HPDE6-E6E7 (cell line): ENCODE measurements at regions not wholly inside any gene's neighbourhood (a gene's known extent, or its start where the extent isn't known, plus 50 kb on each side); places are given as distances from the start of the nearest gene placed in this dataset.

Experiments
- DNase-seq: peaks from one replicate; pipeline ENCODE4 v3.0.0; 2011; ENCODE audit warnings: missing footprints; ENCODE audit errors: extremely low spot score

DNA sequence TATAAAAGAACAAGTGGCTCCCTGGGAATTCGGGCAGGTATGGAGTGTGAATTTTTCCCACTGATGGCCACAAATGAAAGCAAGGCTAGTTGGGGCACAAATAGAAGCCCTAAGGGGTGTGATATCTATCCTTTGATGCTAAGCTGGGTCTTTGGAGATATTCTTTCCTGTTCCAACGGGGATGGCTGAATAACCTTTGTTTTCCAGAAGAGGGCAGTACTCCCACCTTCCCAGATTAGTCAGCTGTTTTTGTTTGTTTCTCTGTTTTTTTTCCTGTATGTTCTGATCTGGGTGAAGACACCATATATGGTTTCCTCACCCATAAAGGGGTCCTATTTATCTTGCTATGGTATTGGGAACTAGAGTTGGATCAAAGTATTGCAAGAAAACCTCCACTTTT lies 947.7 kb upstream of the SORCS1 start:
- DNase-seq: peak; percentile 8

DNA sequence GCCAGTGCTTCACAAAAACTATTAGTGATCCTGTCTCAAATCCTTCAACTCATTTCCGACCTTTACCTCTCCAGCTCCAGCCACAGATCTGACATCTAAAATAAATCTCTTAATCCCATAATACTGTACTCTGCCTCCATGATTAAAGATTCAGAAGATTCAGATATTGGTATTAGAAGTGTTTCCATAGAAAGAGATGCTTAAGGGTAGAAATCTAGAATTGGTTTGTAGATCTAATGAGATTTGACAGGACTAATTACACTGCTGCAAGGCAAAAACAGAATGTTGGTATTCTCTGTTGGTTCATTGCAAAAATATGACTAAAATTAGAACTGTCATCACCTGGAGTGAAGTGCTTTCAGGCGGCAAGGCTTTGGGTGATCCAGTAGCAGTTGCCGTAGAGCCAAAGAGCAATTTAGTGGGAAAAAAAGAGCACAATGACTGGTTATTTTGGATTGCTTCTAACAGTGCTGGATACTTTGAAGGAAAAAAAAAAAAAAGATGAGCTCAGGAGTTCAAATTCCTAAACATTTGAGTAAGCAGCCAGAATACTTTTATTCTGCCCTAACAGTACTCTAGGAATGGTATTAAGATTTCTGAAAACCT lies 940.1 kb upstream of the SORCS1 start:
- no peak for DNase-seq

DNA sequence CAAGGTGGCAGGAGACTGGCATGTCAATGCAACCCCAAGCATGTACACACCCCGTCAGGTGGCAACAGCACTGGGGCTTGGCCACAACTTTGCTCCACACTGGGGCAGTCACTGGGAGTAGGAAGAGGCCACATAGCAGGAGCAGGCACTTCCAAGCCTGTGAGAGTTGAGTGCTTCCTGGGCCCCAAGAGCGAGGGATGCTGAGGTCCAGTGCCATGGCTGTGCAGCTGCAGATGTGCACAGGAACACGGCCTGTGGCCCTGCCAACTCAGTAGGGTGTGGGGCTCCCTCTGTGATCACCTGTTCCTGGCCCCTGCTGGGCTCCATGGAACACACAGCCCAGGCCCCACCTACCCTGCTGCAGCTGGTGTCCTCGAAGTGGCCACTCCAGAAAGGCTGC lies 932.8 kb upstream of the SORCS1 start:
- no peak for DNase-seq

DNA sequence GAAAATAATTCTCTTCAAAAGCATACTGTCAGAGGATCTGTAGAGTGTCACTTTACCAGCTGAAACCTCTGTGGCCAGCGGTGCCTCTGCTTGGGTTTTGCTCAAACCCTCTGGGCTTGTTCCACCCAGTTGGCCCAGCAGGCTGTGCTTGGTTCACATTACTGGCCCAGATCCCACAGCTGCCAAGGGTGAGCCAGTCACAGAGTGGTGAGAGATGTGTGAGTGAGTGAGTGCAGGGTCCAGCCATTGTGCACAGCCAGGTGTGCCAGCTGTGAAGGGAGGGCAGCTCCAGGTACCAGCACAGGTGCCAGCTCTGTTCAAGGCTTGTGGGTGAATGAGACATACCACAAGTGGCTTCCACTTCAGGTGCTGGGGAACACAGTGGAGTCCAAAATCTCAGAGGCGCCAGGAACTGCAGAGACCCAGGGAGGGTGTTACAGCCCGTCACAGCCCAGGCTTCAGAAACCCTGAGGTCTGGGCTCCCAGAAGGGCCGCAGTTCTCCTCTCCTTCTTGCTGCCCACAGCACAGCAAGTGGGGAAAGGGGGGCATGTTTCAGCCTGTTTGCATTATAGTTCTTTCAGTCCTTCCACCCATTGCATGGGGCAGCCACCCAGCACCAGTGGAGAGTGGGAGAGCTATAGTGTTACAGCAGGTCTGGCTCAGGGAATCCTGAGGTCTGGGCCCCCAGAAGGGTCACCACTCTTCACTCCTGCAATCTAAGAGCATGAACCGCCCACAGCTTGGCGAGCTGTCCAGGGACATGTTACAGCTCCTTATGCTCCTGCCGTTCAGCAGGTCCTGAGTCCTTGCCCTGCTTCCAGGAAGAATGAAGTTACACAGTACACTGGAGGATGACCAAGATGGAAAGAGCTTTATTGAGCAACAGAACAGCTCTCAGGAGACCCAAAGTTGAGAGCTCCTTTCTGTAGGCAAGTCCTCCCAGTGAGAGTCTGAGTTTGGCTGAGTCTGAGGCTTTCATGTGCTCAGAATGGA lies 931.7 kb upstream of the SORCS1 start:
- DNase-seq: no peak

GRCh38 chr10:108090476-108091215 lies 926.1 kb upstream of the SORCS1 start:
- DNase-seq: no peak

DNA sequence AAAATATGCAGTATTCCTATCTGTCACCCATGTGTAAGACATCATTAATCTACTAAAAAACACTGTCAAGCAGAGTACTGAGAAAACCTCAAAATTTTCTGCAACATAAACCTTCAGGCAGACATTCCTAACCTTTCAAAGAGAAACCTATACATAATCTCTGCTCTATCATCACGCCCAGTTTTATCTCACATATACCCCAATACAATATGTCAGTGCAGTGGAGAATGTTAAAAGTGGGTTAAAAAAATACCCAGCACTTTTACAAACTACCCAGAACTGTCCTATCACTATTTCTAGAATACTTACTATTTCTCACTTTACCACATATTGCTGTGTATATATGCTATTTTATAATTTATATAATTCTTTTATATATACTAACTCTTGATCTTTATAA lies 922.0 kb upstream of the SORCS1 start:
- DNase-seq: no peak

GRCh38 chr10:108082596-108082995 lies 918.1 kb upstream of the SORCS1 start:
- no peak for DNase-seq

DNA sequence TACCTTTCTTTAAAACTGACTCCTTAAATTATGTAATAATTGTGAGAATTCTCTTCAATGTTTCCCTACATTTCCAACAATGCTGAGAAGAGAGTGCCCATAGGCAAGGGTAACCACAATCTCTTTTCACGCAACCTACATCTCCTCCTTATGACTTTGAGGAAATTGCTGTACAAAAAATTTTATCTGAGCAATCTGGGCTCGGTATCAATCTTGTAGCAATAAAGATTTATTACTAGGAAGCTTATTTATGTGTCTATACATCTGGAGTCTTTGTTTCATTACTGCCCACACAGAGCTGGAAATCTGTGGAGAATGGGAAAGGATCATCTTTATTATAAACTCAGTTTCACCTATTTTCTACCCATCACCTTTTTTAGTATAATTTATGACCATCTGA lies 913.8 kb upstream of the SORCS1 start:
- DNase-seq: no peak

DNA sequence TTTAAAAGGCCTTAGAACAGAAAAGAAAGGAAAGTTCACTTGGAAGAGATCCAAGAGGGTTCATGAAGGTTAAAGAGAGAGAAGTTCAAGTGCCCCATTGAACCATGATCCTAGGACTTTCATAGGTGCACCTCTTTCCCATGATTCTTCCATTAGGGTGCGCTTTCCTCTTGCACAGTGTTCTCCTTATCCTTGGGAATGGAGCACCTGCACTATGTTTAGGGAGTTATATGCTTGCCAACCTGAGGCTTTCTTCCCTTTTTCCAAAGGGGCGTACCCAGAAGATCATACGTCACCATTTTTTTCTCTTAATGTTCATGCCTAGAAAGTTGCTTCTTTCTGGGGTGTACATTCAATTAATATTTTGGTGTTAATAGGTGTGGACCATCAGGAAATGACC lies 908.0 kb upstream of the SORCS1 start:
- DNase-seq: no peak

GRCh38 chr10:108070789-108071188 lies 906.3 kb upstream of the SORCS1 start:
- DNase-seq: no peak

DNA sequence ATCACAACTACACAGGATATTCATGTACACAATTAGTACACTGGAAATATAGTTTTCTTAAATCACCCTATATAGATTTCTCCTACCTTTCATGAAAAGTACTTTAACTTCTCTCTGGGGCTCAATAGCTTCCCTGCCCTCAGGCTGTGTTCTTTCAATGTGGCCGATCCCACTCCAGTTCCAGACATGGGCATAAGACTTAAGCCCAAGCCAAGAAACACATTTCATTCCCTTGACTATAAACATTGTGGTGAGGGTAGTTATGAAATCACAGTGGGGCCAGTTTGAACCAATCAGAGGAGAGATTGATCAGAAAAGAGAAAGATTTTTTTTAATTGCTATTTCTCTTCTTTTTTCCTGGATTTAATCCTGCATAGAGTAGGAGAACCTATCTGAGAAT lies 904.6 kb upstream of the SORCS1 start:
- DNase-seq: no peak

- DNase-seq: no peak
Observed at GRCh38 chr10:108064746-108065260, 900.3 kb upstream of the SORCS1 start.

DNA sequence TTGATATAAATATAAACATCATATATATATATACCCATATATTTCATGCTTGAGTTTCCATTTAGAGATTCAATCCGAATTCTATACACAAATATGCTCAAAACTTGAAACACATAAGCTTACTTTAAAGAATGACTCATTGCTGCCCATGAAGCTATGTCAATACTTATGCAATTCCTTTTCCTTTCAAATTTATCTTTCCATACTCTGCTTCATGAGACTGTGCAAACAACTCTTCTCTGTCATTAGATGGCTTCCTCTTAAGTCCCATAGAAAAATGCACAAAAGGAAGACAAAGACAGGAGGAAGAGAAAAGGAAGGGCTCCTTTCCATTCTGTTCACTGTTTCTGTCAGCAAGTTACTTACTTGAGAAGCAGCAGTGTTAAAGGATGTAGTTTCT lies 895.7 kb upstream of the SORCS1 start:
- no peak for DNase-seq

DNA sequence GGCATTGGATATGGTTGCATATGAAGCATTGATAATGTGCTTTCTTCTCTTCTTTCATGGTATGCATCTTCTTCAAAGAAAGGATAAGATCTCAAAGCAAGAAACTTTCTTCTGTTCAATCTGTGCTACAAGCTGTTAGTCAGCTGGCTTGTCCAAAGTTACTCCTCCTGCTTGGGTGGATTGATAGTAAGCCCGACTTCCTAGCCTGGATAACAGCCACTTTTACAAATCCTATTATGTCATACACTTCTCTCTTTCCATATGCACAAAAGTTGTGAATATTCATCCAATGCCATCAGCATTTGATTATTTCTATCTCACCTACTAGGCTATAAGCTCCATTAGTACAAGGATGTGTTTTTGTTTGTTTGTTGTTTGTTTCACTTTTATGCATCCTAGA lies 891.0 kb upstream of the SORCS1 start:
- no peak for DNase-seq

DNA sequence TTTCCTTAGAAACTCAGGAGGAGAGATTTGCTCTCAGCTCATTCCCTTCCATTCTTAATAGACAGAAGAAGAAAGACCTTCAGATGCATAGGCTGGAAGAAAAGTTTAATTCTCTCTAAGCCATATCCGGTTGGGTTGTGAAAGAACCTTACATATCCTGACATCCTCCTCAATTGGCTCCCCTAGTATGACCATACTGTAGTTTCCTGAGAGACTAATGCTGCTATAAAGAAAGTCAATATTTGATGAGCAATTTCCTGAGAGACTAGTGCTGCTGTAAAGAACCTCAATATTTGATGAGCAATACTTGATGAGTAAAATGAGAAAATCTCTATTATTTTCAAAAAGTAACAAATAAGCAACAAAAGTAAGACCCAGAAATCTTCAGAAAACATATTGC lies 888.5 kb upstream of the SORCS1 start:
- no peak for DNase-seq

- DNase-seq: no peak
Observed at GRCh38 chr10:108051218-108051617, 886.7 kb upstream of the SORCS1 start.

- no peak for DNase-seq
Observed at GRCh38 chr10:108050626-108051025, 886.1 kb upstream of the SORCS1 start.

DNA sequence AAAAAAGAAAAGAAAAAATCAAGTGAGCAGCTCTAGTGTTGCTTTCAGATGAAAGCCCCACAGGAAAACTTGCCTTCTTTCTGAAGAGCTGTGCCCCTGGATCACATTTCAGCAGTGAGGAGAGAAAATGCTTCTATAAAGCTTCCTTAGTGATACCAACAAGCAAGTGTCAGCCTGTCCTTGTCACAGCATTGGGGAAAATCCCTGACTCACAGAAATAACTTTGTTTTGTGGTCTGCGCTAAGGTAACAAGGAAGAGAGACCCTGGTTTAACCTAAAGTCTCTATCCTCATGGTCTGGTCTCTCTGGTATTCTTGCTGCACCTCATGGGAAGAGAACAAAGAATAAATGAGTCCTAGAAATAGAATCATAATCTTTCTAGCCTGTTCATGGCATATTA lies 885.2 kb upstream of the SORCS1 start:
- no peak for DNase-seq

GRCh38 chr10:108048898-108049297 lies 884.4 kb upstream of the SORCS1 start:
- DNase-seq: no peak

GRCh38 chr10:108039821-108040584 lies 875.5 kb upstream of the SORCS1 start:
- DNase-seq: no peak

DNA sequence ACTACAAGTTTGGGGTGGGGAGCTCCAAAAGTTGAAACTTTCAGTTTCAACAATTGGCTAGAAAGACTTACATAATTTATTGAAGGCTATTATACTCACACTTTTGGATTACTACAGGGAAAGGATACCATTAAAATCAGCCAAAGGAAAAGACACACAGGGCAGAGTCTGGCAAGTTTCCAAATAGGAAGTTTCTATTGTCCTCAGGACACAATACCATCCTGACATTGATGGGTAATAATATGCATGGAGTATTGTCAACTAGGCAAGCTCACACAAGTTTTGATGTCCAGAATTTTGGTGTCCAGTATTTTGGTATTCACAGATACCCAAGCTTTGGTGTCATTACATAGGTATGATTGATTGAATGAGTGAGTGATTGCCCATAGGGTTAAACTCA lies 872.6 kb upstream of the SORCS1 start:
- DNase-seq: no peak

GRCh38 chr10:108036265-108036664 lies 871.8 kb upstream of the SORCS1 start:
- DNase-seq: no peak
